HCT116 (cell line): ENCODE measurements at regions not wholly inside any gene's neighbourhood (a gene's known extent, or its start where the extent isn't known, plus 50 kb on each side); places are given as distances from the start of the nearest gene placed in this dataset.

Experiments used
- ATAC-seq: fragments of 200-7000 bp; cut with Tn5 transposase; 2 replicates; pipeline ENCODE4 v1.9.1; 2020; ENCODE audit warnings: mild to moderate bottlenecking, moderate library complexity
- BruUV-seq: library from RNA; stranded (reverse); fragments of 400-500 nt; replicated peaks from 2 replicates; lab custom pipeline; 2021; lab: Mats Ljungman, UMichigan
- CTCF ChIA-PET: fragments of 300-600 bp; sonication (Branson Sonifier 250); formaldehyde crosslinking; loops from one replicate; lab custom pipeline; 2021; ENCODE audit warnings: antibody characterized with exemption; lab: Charles Lee
- POLR2A ChIA-PET: fragments of 300-600, 350-600 bp; sonication (Branson Sonifier 250); formaldehyde crosslinking; loops from one replicate; lab custom pipeline; 2021; ENCODE audit warnings: antibody characterized with exemption; lab: Charles Lee
- RAD21 ChIA-PET, 2 experiments: fragments of 300-600 bp; sonication (Branson Sonifier 250); formaldehyde crosslinking; loops; one replicate each; lab custom pipeline; 2023; ENCODE audit warnings: low total read pairs in 2 of 2; ENCODE audit not compliant: uncharacterized antibody in 2 of 2, unreplicated experiment in 2 of 2, low non-redundant PET in 1 of 2; lab: Charles Lee
- DNase-seq: peaks from one replicate; pipeline ENCODE4 v3.0.0-alpha.2; 2010; ENCODE audit warnings: low read depth, low spot score
- H2AFZ ChIP-seq: fragments of 200-600 bp; shearing (Covaris generic), sonication (generic); 2 replicates; pipeline ENCODE4 v1.6.1; 2017; ENCODE audit warnings: low read depth, mixed run types, mixed read lengths, antibody characterized with exemption, low read length; ENCODE audit not compliant: poor library complexity, severe bottlenecking
- H3K27ac ChIP-seq: 2 replicates; pipeline ENCODE4 v1.5.1; 2012; ENCODE audit warnings: low read depth, low read length
- H3K27me3 ChIP-seq: fragments of 200-600 bp; sonication (generic); 2 replicates; pipeline ENCODE4 v1.6.1; 2016; ENCODE audit warnings: mixed run types, low read length, mixed read lengths; ENCODE audit not compliant: insufficient read depth
- H3K36me3 ChIP-seq, 2 experiments: fragments of 200-500 bp in 1 of 2; fragments of 200-600 bp in 1 of 2; sonication (Bioruptor generic) in 1 of 2; sonication (generic) in 1 of 2; 2 replicates each; pipeline versions ENCODE4 v1.5.1 to v1.6.1; 2014 to 2016; ENCODE audit warnings: low read length in 2 of 2, inconsistent platforms in 1 of 2, mixed read lengths in 1 of 2, mixed run types in 1 of 2; ENCODE audit not compliant: insufficient read depth in 2 of 2, control insufficient read depth in 1 of 2
- H3K4me1 ChIP-seq, 2 experiments: fragments of 200-600 bp in 1 of 2; sonication (generic) in 1 of 2; 2 replicates each; pipeline versions ENCODE4 v1.5.1 to v1.6.1; 2012 to 2017; ENCODE audit warnings: low read length in 2 of 2, inconsistent platforms in 1 of 2, mild to moderate bottlenecking in 1 of 2, mixed read lengths in 1 of 2, mixed run types in 1 of 2, moderate library complexity in 1 of 2; ENCODE audit not compliant: insufficient read depth in 2 of 2, control insufficient read depth in 1 of 2
- H3K4me2 ChIP-seq: fragments of 200-600 bp; sonication (generic); 2 replicates; pipeline ENCODE4 v1.6.1; 2017; ENCODE audit warnings: mixed run types, low read length, mixed read lengths
- H3K4me3 ChIP-seq, 2 experiments: fragments of 200-600 bp in 1 of 2; sonication (generic) in 1 of 2; replicated peaks in 1 of 2; 2 replicates each; pipeline ENCODE4 v1.5.1; 2011 to 2016; ENCODE audit warnings: low read length in 2 of 2, control low read depth in 1 of 2, low read depth in 1 of 2, mild to moderate bottlenecking in 1 of 2, mixed read lengths in 1 of 2, mixed run types in 1 of 2
- H3K79me2 ChIP-seq: fragments of 200-600 bp; sonication (generic); 2 replicates; pipeline ENCODE4 v1.6.1; 2017; ENCODE audit warnings: mild to moderate bottlenecking, mixed run types, low read length, moderate library complexity, mixed read lengths; ENCODE audit not compliant: insufficient read depth
- H3K9ac ChIP-seq: fragments of 200-600 bp; sonication (generic); 2 replicates; pipeline ENCODE4 v1.6.1; 2016; ENCODE audit warnings: low read length, mixed read lengths
- H3K9me2 ChIP-seq: fragments of 200-600 bp; sonication (generic), shearing (Covaris generic); 2 replicates; pipeline ENCODE4 v1.6.1; 2017; ENCODE audit warnings: mixed run types, mild to moderate bottlenecking, moderate library complexity; ENCODE audit not compliant: insufficient read depth
- H3K9me3 ChIP-seq, 2 experiments: fragments of 200-500 bp in 1 of 2; fragments of 200-600 bp in 1 of 2; sonication (Bioruptor generic) in 1 of 2; sonication (generic) in 1 of 2; 2 replicates each; pipeline ENCODE4 v1.6.1; 2014 to 2017; ENCODE audit warnings: low read length in 2 of 2, mixed read lengths in 2 of 2, inconsistent platforms in 1 of 2, low read depth in 1 of 2, mild to moderate bottlenecking in 1 of 2, mixed run types in 1 of 2, moderate library complexity in 1 of 2; ENCODE audit not compliant: control insufficient read depth in 1 of 2, insufficient read depth in 1 of 2
- H4K20me1 ChIP-seq: fragments of 200-600 bp; sonication (generic), shearing (Covaris generic); 2 replicates; pipeline ENCODE4 v1.6.1; 2017; ENCODE audit warnings: mixed run types, mild to moderate bottlenecking, moderate library complexity; ENCODE audit not compliant: insufficient read depth
- CEBPB ChIP-seq: IDR thresholded peaks from 2 replicates; pipeline ENCODE4 v1.6.1; 2012; ENCODE audit warnings: low read depth
- EZH2 ChIP-seq: fragments of 200-600 bp; sonication (generic); IDR thresholded peaks from 2 replicates; pipeline ENCODE4 v1.6.1; 2017; ENCODE audit warnings: antibody characterized with exemption, mixed run types
- EZH2phosphoT487 ChIP-seq: fragments of 200-600 bp; IDR thresholded peaks from 2 replicates; pipeline ENCODE4 v1.6.1; 2018; ENCODE audit warnings: antibody characterized with exemption, borderline replicate concordance
- FOSL1 ChIP-seq: IDR thresholded peaks from 2 replicates; pipeline ENCODE4 v1.6.1; 2012; ENCODE audit warnings: low read depth
- POLR2AphosphoS5 ChIP-seq: IDR thresholded peaks from 2 replicates; pipeline ENCODE4 v1.6.1; 2011; ENCODE audit warnings: mild to moderate bottlenecking, low read depth, low read length, moderate library complexity
- SIN3A ChIP-seq: IDR thresholded peaks from 2 replicates; pipeline ENCODE4 v1.6.1; 2012; ENCODE audit warnings: low read depth
- SP1 ChIP-seq: IDR thresholded peaks from 2 replicates; pipeline ENCODE4 v1.6.1; 2012; ENCODE audit warnings: low read depth
- TCF7L2 ChIP-seq: IDR thresholded peaks from 2 replicates; pipeline ENCODE4 v1.7.0; 2011; ENCODE audit warnings: borderline replicate concordance, inconsistent platforms; ENCODE audit not compliant: insufficient read depth, insufficient read length; ENCODE audit errors: extremely low read depth
- YY1 ChIP-seq: IDR thresholded peaks from 2 replicates; pipeline ENCODE4 v1.6.1; 2011; ENCODE audit warnings: low read length, low read depth, moderate library complexity, mild to moderate bottlenecking; ENCODE audit not compliant: insufficient replicate concordance; ENCODE audit errors: extremely low read depth
- ZFX ChIP-seq: fragments of 450-650 bp; IDR thresholded peaks from 2 replicates; pipeline ENCODE4 v1.6.1; 2017
- ZNF274 ChIP-seq: fragments of 200-500 bp; sonication (Bioruptor generic); IDR thresholded peaks from 2 replicates; pipeline ENCODE4 v1.6.1; 2014; ENCODE audit warnings: mild to moderate bottlenecking, low read depth, low read length, inconsistent platforms
- intact Hi-C: fragments of 100-400 bp; cut with micrococcal nuclease; formaldehyde crosslinking; loops from 2 replicates; pipeline ENCODE4 v1.10.0; 2022
- TF ChIP-seq, protein P1 (sequence below), 3 experiments: fragments of 200-600 bp in 1 of 3; sonication (generic) in 1 of 3; IDR thresholded peaks in 2 of 3; conservative IDR thresholded peaks in 1 of 3; 2 replicates each; pipeline ENCODE4 v1.5.1; 2012 to 2017; ENCODE audit warnings: low read depth in 2 of 3, low read length in 2 of 3, antibody characterized with exemption in 1 of 3, borderline replicate concordance in 1 of 3, control low read depth in 1 of 3, mild to moderate bottlenecking in 1 of 3, mixed read lengths in 1 of 3, mixed run types in 1 of 3, moderate library complexity in 1 of 3; ENCODE audit not compliant: insufficient read depth in 1 of 3

DNA sequence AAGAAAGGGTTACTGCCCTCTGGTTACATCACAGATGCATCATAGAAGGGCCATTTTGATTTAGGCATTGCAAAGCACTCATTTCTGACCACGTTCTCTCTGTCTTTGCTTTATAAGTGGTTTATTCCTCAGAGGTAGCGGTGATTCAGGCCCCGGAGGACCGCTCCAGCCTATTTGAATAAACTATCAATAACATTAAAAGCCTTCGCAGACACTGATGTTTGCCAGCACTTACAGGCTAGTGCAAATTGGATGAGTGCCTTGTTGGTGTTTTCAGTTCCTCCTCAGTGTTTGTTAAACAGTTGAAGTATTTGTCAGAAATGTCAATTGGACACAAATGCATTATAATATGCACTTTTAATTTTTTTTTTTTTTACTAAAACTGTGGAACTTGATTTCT is 120.2 kb downstream of the RXFP2 start:
- TF ChIP-seq, protein P1, sequence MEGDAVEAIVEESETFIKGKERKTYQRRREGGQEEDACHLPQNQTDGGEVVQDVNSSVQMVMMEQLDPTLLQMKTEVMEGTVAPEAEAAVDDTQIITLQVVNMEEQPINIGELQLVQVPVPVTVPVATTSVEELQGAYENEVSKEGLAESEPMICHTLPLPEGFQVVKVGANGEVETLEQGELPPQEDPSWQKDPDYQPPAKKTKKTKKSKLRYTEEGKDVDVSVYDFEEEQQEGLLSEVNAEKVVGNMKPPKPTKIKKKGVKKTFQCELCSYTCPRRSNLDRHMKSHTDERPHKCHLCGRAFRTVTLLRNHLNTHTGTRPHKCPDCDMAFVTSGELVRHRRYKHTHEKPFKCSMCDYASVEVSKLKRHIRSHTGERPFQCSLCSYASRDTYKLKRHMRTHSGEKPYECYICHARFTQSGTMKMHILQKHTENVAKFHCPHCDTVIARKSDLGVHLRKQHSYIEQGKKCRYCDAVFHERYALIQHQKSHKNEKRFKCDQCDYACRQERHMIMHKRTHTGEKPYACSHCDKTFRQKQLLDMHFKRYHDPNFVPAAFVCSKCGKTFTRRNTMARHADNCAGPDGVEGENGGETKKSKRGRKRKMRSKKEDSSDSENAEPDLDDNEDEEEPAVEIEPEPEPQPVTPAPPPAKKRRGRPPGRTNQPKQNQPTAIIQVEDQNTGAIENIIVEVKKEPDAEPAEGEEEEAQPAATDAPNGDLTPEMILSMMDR (IDR thresholded peaks at IDR 0.05 in 2 of 3, conservative IDR thresholded peaks at IDR 0.05 in 1 of 3; ENCODE audit: borderline replicate concordance in 1 of 3, insufficient read depth in 1 of 3, low read depth in 2 of 3, low read length in 2 of 3), result no peak
- TF ChIP-seq SIN3A (no peak), FOSL1 (no peak), YY1 (no peak), ZFX (no peak), TCF7L2 (no peak), EZH2phosphoT487 (no peak), POLR2AphosphoS5 (no peak), CEBPB (no peak), ZNF274 (no peak), SP1 (no peak), EZH2 (no peak)
- TF ChIP-seq, all 23 proteins: peak for 0
- peaks cover 24% of the 10 kb centered on the region; the same call in 1 of the 2 replicates for H3K27me3 ChIP-seq
- intact Hi-C loops, result no loop called here
- no peaks in the 10 kb centered on the region for H3K4me1 ChIP-seq
- H3K36me3 ChIP-seq, result no peaks in the 10 kb centered on the region
- no peak overlapping the region for H3K9ac ChIP-seq
- DNase-seq (no peak), ATAC-seq (no peak)
- no TSS peak for BruUV-seq
- ChIA-PET RAD21 (no interaction called here), CTCF (no interaction called here), POLR2A (no interaction called here)
- no peaks in the 10 kb centered on the region for H3K9me2 ChIP-seq
- H3K9me3 ChIP-seq, result no peaks in the 10 kb centered on the region
- H3K4me3 ChIP-seq, result no peak overlapping the region
- H2AFZ ChIP-seq, result no peak overlapping the region
- H3K4me2 ChIP-seq, result no peak overlapping the region
- no peaks in the 10 kb centered on the region for H4K20me1 ChIP-seq
- H3K27ac ChIP-seq, result no peak overlapping the region
- H3K79me2 ChIP-seq, result no peaks in the 10 kb centered on the region
